BE2C (cell line): ENCODE measurements at regions not wholly inside any gene's neighbourhood (a gene's known extent, or its start where the extent isn't known, plus 50 kb on each side); places are given as distances from the start of the nearest gene placed in this dataset.

Experiments used
- DNase-seq: peaks from one replicate; pipeline ENCODE4 v3.0.0-alpha.2; 2020
- H3K27me3 ChIP-seq: fragments of 250-450 bp; sonication (Bioruptor Pico); 2 replicates; pipeline ENCODE4 v1.5.1; 2020; ENCODE audit warnings: mild to moderate bottlenecking
- H3K36me3 ChIP-seq: fragments of 250-450 bp; sonication (Bioruptor Pico); 2 replicates; pipeline ENCODE4 v1.5.1; 2020; ENCODE audit warnings: mild to moderate bottlenecking
- H3K4me1 ChIP-seq: fragments of 250-450 bp; sonication (Bioruptor Pico); 2 replicates; pipeline ENCODE4 v1.5.1; 2020
- H3K4me3 ChIP-seq: 2 replicates; pipeline ENCODE4 v1.5.1; 2011; ENCODE audit warnings: low read depth, low read length
- H3K9me3 ChIP-seq: fragments of 250-450 bp; sonication (Bioruptor Pico); 2 replicates; pipeline ENCODE4 v1.5.1; 2020
- TF ChIP-seq, protein P1 (sequence below): IDR thresholded peaks from 2 replicates; pipeline ENCODE4 v1.5.1; 2012; ENCODE audit warnings: mild to moderate bottlenecking, low read depth, low read length

DNA sequence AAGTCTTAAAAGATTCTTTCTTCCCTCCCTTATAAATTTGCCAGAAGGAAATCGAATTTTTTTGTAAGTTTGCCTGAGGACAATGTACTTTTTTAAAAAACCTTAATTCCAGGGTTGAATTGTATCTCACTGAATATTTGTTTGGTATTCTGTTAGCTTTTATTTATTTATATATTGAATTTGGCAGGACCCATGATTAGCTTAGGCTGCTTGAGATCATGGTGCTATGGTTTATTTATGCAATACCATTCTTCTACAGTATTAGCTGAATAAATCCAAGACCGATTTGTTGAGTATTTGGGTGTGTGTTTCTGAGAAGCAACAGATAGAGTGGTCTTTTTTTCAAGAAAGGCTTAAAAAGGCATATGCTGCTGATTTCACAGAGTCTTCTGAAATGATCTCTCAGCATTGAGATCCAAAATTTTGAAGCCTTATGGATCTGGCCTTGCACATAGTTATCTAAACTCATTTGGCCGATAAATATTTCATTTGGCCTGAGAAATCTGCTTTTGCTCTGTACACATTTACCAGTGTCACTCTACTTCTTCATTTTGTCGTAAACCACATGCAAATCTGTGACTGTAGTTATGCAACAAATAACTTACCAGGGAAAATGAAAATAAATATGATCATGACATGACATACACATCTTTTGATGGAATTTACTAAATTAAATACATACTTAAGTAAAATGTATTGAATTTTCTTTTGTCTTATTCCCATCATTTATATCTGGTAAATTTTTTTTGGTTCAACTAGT, 265.8 kb upstream of the FLRT2 start:
- Histone ChIP-seq H3K36me3 (no peaks in the 10 kb centered on the region), H3K27me3 (no peaks in the 10 kb centered on the region), H3K4me1 (no peaks in the 10 kb centered on the region), H3K9me3 (no peaks in the 10 kb centered on the region; the same call in 1 of the 2 replicates), H3K4me3 (no peak overlapping the region)
- TF ChIP-seq, protein P1, sequence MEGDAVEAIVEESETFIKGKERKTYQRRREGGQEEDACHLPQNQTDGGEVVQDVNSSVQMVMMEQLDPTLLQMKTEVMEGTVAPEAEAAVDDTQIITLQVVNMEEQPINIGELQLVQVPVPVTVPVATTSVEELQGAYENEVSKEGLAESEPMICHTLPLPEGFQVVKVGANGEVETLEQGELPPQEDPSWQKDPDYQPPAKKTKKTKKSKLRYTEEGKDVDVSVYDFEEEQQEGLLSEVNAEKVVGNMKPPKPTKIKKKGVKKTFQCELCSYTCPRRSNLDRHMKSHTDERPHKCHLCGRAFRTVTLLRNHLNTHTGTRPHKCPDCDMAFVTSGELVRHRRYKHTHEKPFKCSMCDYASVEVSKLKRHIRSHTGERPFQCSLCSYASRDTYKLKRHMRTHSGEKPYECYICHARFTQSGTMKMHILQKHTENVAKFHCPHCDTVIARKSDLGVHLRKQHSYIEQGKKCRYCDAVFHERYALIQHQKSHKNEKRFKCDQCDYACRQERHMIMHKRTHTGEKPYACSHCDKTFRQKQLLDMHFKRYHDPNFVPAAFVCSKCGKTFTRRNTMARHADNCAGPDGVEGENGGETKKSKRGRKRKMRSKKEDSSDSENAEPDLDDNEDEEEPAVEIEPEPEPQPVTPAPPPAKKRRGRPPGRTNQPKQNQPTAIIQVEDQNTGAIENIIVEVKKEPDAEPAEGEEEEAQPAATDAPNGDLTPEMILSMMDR: no peak
- DNase-seq: no peak

- Histone ChIP-seq H3K4me3 (no peak overlapping the region), H3K4me1 (no peaks in the 10 kb centered on the region), H3K9me3 (no peaks in the 10 kb centered on the region), H3K27me3 (no peaks in the 10 kb centered on the region), H3K36me3 (no peaks in the 10 kb centered on the region)
- DNase-seq: no peak
- TF ChIP-seq, protein P1: no peak
Measured at GRCh38 chr14:85273099-85273677, 256.8 kb upstream of the FLRT2 start.

DNA sequence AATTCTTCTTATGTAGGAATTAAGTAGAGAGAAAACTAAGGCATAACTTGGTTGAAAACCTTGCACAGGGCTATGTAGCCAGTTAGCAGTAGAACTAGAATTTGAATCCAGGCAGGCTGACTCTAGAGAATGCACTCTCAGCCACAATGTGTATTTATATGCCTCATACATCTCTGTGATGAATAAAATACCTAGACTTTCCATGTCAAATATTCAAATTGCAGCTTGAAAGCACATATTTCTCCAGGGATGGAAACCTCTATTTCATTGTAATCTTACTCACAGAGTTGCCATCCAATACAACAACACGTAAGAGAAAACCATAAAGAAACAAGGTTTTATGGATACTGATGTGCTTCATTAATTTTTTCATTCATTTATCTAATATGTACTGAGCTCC, 256.0 kb upstream of the FLRT2 start:
- H3K27me3 ChIP-seq: no peaks in the 10 kb centered on the region
- no peaks in the 10 kb centered on the region for H3K4me1 ChIP-seq
- DNase-seq: no peak
- H3K4me3 ChIP-seq: no peak overlapping the region
- no peaks in the 10 kb centered on the region for H3K36me3 ChIP-seq
- TF ChIP-seq, protein P1: no peak
- no peaks in the 10 kb centered on the region for H3K9me3 ChIP-seq

DNA sequence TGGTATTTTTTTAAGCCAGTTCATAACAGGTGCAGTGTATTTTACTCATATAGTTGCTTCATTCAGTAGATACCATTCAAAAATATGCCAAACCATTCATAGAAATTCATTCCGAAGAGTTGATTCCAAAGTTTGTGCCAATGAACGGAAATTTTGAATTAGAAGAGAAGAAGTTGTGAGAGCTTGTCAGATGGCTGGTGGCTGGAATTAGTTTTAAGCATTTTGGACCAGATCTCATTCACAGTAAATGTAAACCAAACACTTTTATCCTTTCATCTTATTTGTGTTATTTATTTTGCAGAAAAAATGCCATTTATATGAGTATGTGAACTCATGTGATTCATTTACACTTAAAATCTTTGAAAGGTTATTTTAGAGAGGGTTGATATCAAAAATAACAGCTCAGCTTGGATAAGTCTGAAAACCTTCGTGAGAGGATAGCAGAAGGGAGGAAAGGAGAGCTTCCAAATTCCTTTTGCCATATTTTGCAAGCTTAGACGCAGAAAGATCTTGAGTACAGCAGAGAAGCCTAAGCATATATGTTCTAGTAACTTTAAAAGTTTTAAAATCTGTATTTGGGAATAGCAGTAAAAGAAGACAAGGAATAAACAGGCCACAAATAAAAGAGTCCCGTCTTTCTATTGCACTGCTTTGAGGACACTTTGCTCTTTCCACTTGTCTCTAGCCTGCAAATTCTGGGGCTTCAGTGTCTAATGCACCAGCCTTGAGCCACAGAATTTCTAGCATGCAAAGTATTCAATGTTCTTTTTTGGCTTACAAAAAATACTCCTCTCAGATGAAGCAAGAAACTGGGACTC, 253.6 kb upstream of the FLRT2 start:
- no peak for DNase-seq
- TF ChIP-seq, protein P1: no peak
- no peaks in the 10 kb centered on the region for H3K36me3 ChIP-seq
- no peaks in the 10 kb centered on the region for H3K4me1 ChIP-seq
- H3K27me3 ChIP-seq: no peaks in the 10 kb centered on the region
- H3K4me3 ChIP-seq: no peak overlapping the region
- H3K9me3 ChIP-seq: no peaks in the 10 kb centered on the region

GRCh38 chr14:85276979-85277228, 253.0 kb upstream of the FLRT2 start:
- no peak for DNase-seq
- Histone ChIP-seq H3K36me3 (no peaks in the 10 kb centered on the region), H3K4me3 (no peak overlapping the region), H3K27me3 (no peaks in the 10 kb centered on the region), H3K9me3 (no peaks in the 10 kb centered on the region), H3K4me1 (no peaks in the 10 kb centered on the region)
- TF ChIP-seq, protein P1: no peak

GRCh38 chr14:85279407-85279806, 250.5 kb upstream of the FLRT2 start:
- DNase-seq: no peak
- TF ChIP-seq, protein P1: no peak
- Histone ChIP-seq H3K36me3 (no peaks in the 10 kb centered on the region), H3K4me1 (no peaks in the 10 kb centered on the region), H3K9me3 (no peaks in the 10 kb centered on the region), H3K27me3 (no peaks in the 10 kb centered on the region), H3K4me3 (no peak overlapping the region)
